ENCODE measurements at regions not wholly inside any gene's neighbourhood (a gene's known extent, or its start where the extent isn't known, plus 50 kb on each side); places are given as distances from the start of the nearest gene placed in this dataset.

DNA sequence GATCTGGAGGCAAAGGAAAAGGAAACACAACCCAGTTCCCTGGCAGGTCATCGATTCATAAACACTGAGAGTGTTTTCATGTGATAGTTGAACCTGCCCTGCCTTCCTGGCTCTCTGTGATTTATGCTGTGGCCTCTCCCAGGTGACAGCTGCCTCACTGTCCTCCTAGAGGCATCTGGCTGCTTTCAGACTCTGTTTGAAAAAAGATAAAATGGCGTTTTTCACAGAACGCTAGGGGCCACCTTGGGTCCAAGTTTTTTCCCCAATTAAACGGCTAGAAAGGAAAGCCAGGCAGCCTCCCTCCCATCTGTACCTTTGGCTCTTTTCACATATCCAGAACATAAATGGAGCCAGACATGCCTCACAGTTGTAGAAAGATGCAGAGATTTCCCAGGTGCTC is 252.6 kb upstream of the CCDC196 start:
- TF ChIP-seq, protein P1, sequence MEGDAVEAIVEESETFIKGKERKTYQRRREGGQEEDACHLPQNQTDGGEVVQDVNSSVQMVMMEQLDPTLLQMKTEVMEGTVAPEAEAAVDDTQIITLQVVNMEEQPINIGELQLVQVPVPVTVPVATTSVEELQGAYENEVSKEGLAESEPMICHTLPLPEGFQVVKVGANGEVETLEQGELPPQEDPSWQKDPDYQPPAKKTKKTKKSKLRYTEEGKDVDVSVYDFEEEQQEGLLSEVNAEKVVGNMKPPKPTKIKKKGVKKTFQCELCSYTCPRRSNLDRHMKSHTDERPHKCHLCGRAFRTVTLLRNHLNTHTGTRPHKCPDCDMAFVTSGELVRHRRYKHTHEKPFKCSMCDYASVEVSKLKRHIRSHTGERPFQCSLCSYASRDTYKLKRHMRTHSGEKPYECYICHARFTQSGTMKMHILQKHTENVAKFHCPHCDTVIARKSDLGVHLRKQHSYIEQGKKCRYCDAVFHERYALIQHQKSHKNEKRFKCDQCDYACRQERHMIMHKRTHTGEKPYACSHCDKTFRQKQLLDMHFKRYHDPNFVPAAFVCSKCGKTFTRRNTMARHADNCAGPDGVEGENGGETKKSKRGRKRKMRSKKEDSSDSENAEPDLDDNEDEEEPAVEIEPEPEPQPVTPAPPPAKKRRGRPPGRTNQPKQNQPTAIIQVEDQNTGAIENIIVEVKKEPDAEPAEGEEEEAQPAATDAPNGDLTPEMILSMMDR (IDR thresholded peaks at IDR 0.05; ENCODE audit: unreplicated experiment), result no peak
- H3K4me3 Mint-ChIP-seq (ENCODE audit: unreplicated experiment), result no peak overlapping the region
- H3K27me3 Mint-ChIP-seq (ENCODE audit: unreplicated experiment), result peaks cover 6% of the 10 kb centered on the region
- H3K9me3 Mint-ChIP-seq (ENCODE audit: unreplicated experiment), result peaks cover 5% of the 10 kb centered on the region
- no peak for DNase-seq (ENCODE audit: low spot score)
- H3K27ac Mint-ChIP-seq (ENCODE audit: unreplicated experiment), result no peak overlapping the region
- peaks cover 64% of the 10 kb centered on the region for H3K4me1 Mint-ChIP-seq (ENCODE audit: unreplicated experiment)
- peaks cover 15% of the 10 kb centered on the region for H3K36me3 Mint-ChIP-seq (ENCODE audit: low read depth, unreplicated experiment)

DNA sequence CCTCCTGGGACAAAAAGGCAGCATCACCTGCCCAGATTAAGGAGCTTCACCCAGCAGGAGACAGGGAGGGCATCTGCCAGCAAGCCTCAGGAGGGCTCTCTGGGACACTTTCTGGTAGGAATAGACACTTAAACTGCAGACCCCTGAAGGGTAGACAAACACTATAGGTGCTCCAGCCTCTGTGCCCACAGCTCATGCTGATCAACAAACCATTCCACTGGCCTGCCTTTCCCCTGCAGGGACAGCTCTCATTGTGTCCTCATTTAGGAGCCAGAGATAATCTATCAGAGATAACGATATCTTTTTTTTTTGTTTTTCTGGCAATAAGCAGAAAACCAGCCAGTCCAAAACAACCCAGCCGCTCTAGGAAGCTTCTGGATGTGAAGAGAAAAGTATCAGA is 251.8 kb upstream of the CCDC196 start:
- peaks cover 5% of the 10 kb centered on the region for H3K9me3 Mint-ChIP-seq (ENCODE audit: unreplicated experiment)
- peaks cover 6% of the 10 kb centered on the region for H3K27me3 Mint-ChIP-seq (ENCODE audit: unreplicated experiment)
- TF ChIP-seq, protein P1 (IDR thresholded peaks at IDR 0.05; ENCODE audit: unreplicated experiment), result no peak
- no peak overlapping the region for H3K4me3 Mint-ChIP-seq (ENCODE audit: unreplicated experiment)
- no peak for DNase-seq (ENCODE audit: low spot score)
- peaks cover 69% of the 10 kb centered on the region for H3K4me1 Mint-ChIP-seq (ENCODE audit: unreplicated experiment)
- H3K36me3 Mint-ChIP-seq (ENCODE audit: low read depth, unreplicated experiment), result peaks cover 10% of the 10 kb centered on the region
- H3K27ac Mint-ChIP-seq (ENCODE audit: unreplicated experiment), result no peak overlapping the region

DNA sequence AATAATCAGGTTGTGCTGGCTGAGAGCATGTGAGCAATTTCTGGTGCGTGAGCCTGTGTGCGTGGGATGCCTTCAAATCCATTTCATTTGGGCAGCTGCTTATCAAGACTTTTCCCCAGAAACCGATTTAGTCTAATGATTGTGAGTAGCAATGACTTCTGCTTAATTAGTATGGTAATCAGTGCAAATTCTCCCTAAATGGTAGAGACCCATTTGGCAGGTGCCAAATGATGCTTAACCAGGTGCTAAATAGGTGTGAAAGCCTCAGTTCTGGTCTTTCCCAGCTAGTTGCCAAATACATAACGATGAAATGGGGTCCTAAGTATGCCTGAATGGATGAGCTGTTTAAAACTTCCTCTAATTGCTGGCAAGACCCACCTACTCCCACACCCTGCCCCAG is 248.4 kb upstream of the CCDC196 start:
- Mint-ChIP-seq H3K4me1 (ENCODE audit: unreplicated experiment) (peaks cover 45% of the 10 kb centered on the region), H3K27me3 (ENCODE audit: unreplicated experiment) (peaks cover 4% of the 10 kb centered on the region), H3K9me3 (ENCODE audit: unreplicated experiment) (no peaks in the 10 kb centered on the region), H3K27ac (ENCODE audit: unreplicated experiment) (no peak overlapping the region), H3K4me3 (ENCODE audit: unreplicated experiment) (no peak overlapping the region), H3K36me3 (ENCODE audit: low read depth, unreplicated experiment) (no peaks in the 10 kb centered on the region)
- DNase-seq (ENCODE audit: low spot score), result no peak
- TF ChIP-seq, protein P1 (IDR thresholded peaks at IDR 0.05; ENCODE audit: unreplicated experiment), result no peak

DNA sequence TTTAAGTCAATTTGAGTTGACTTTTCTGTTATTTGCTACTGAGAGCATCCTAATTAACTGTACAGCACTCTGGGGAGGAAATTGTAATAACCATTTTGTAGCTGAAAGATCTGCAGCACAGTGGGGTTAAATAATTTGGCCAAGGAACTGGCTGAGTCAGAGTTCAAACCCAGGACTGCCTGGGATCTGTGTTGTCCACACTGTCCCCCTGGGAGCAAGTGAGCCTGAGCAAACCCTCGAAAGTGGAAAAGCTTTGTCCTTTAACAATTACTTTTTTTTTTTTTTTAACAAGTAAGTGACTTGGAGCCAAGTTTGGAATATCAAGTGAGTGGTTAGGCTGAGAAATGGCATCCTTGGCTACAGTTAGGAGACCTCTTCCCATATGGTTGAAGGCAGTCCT is 247.2 kb upstream of the CCDC196 start:
- peaks cover 35% of the 10 kb centered on the region for H3K4me1 Mint-ChIP-seq (ENCODE audit: unreplicated experiment)
- no peaks in the 10 kb centered on the region for H3K9me3 Mint-ChIP-seq (ENCODE audit: unreplicated experiment)
- TF ChIP-seq, protein P1 (IDR thresholded peaks at IDR 0.05; ENCODE audit: unreplicated experiment), result no peak
- H3K4me3 Mint-ChIP-seq (ENCODE audit: unreplicated experiment), result no peak overlapping the region
- no peaks in the 10 kb centered on the region for H3K36me3 Mint-ChIP-seq (ENCODE audit: low read depth, unreplicated experiment)
- no peak overlapping the region for H3K27ac Mint-ChIP-seq (ENCODE audit: unreplicated experiment)
- no peak for DNase-seq (ENCODE audit: low spot score)
- peaks cover 4% of the 10 kb centered on the region for H3K27me3 Mint-ChIP-seq (ENCODE audit: unreplicated experiment)

DNA sequence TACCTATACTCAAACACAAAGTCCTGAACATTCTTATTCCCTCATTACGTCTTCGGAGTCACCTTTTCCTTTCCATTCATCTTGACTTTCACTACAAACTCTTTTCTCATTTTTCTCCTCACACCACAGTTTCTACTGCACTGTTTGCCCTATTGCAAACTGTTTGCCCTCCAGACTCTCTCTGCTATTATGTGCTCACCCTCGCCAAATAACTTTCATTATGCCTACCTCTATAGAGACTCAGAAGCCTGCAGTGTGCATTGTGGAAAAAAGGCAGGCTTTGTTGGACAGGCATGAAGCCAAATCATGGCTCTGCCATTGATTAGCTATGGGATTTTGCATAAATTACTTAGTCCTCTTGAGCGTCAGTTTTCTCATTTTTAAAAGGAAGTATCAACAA is 246.6 kb upstream of the CCDC196 start:
- peaks cover 30% of the 10 kb centered on the region for H3K4me1 Mint-ChIP-seq (ENCODE audit: unreplicated experiment)
- H3K36me3 Mint-ChIP-seq (ENCODE audit: low read depth, unreplicated experiment), result no peaks in the 10 kb centered on the region
- H3K27ac Mint-ChIP-seq (ENCODE audit: unreplicated experiment), result no peak overlapping the region
- no peak overlapping the region for H3K4me3 Mint-ChIP-seq (ENCODE audit: unreplicated experiment)
- TF ChIP-seq, protein P1 (IDR thresholded peaks at IDR 0.05; ENCODE audit: unreplicated experiment), result no peak
- peaks cover 4% of the 10 kb centered on the region for H3K27me3 Mint-ChIP-seq (ENCODE audit: unreplicated experiment)
- no peaks in the 10 kb centered on the region for H3K9me3 Mint-ChIP-seq (ENCODE audit: unreplicated experiment)
- no peak for DNase-seq (ENCODE audit: low spot score)
